Stimulated activated CD4-positive, alpha-beta T cell treated with anti-CD3 and anti-CD28 coated beads, Interleukin-4, amount 100 ng/mL, for 4 hours (primary cell): ENCODE measurements at regions not wholly inside any gene's neighbourhood (a gene's known extent, or its start where the extent isn't known, plus 50 kb on each side); places are given as distances from the start of the nearest gene placed in this dataset.
"Not testable (repeated sequence)": the region's sequence is repeated elsewhere in the genome, so short reads cannot be mapped to it uniquely, and the experiment has no call there.

Experiments used
- DNase-seq, 2 experiments: peaks; one replicate each; pipeline ENCODE4 v3.0.0-alpha.2; 2020

DNA sequence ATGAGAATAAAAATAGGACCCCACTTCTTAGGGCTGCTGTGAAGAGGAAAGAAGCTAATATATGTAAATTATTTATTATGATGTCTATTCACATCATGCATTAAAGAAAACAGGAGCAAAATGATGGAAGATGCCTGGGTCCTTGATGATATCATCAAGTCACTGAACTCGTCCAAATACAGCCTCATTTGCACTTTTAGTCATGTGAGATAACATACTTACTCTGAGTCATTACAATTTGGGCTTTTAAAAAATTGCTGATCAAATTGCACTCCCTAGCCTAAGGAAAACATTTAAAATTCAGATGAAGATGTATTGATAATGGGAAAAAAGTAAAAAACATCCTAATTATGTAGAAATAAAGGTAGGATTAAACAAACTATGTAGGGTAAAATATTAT is 302.7 kb upstream of the CCL2 start:
- no peak for DNase-seq

- no peak for DNase-seq
Observed at GRCh38 chr17:33954597-33954996, 300.5 kb upstream of the CCL2 start.

- no peak for DNase-seq
Observed at GRCh38 chr17:33955461-33955860, 299.6 kb upstream of the CCL2 start.

- not testable (repeated sequence) for DNase-seq
Observed at GRCh38 chr17:33959098-33959497, 296.0 kb upstream of the CCL2 start.

DNA sequence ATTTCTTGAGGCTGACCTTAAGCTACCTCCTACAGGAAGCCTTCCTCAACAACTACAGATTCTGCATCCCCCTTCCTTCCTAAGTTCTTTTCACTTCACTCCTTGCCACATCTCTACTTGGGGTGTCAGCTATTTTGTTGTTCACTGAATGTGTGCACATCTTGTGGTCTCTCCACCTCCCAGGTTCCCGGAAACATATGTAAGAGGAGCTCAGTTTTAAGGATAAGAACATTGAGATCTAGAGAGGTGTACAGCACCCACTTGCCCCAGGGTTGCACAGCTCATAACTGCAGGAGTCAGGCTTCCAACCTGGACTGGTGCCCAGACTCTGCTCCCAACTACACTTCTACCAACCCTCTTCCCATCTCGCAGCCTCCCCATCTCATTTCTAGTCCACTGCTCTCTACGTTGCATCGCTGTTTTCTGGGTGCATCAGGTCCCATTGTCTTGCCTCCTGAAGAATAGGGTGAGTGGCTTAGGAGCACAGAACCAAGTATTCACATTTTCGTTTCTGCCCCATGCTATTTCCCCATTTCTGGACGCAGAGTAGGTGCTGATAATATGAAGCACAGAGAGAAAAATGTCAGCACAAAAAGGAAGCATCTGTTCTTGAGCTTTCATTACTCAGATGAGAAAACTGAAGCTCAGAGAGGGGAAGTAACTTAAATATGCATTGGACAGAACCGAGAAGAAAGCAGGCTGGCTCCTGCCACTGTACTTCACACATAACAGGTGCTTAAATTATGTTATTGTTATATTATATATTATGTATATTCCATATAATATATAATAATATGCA is 292.0 kb upstream of the CCL2 start:
- no peak for DNase-seq

GRCh38 chr17:33964344-33964979 is 290.6 kb upstream of the CCL2 start:
- no peak for DNase-seq

DNA sequence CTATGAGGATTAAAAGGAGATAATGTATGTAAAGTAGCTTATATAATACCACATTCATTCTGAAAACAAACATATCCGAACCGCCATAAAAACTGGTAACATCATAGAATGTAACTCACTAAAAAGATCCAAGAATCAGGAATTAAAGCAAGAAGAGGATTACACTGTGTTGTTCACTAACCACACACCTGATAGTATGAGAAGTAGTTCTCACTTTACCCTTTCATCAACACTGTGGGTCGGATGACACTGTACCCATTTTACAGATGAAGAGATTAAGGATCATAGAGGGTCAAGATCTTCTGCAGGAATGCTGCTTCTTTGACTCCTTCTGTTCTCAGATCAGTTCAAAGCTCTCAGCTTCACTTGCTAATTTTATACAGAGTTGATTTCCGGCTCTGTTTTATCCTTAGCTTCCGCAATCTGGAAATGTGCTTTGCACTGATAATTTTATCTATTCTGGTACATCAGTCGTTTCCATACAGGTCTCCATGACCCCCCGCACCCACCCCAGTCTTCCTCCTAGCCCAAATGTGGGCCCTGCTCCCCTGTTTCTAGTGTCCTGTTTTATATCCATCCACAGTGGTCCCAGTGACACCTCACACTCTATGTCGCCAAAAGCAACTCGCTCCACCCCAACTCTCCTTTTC is 288.6 kb upstream of the CCL2 start:
- no peak for DNase-seq

DNA sequence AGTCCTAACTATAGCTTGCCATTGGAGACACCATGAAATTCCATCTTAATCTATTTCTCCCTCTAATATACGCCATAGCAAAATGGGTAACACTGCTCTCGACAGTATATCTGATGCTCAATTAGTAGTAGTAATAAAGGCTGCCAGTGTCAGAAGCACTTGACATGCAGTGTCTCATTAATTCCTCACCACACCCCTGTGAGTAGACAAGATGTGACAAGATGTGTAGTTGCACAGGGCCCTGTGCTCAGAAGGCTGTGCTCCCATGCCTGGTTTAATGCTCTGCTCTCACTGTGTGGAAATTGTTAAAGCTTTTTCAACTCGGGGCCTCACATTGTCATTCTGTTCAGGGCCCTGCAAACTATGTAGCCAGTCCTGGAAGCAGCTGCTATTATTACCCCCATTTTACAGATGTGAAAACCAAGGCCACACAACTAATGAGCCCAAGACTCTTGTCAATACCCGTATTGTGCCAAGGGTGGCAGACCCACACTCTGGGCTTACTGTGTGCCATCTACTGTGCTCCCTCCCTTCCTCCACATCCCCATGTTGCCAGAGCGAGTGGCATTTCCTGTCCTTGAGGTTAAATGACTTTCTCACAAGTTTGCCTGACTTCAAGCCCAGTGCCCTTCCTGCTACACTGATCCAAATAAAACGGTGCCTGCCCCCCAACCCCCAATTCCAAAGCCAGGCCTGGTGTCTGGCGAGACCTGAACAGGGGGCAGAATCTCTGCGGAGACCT is 287.3 kb upstream of the CCL2 start:
- DNase-seq: no peak

DNA sequence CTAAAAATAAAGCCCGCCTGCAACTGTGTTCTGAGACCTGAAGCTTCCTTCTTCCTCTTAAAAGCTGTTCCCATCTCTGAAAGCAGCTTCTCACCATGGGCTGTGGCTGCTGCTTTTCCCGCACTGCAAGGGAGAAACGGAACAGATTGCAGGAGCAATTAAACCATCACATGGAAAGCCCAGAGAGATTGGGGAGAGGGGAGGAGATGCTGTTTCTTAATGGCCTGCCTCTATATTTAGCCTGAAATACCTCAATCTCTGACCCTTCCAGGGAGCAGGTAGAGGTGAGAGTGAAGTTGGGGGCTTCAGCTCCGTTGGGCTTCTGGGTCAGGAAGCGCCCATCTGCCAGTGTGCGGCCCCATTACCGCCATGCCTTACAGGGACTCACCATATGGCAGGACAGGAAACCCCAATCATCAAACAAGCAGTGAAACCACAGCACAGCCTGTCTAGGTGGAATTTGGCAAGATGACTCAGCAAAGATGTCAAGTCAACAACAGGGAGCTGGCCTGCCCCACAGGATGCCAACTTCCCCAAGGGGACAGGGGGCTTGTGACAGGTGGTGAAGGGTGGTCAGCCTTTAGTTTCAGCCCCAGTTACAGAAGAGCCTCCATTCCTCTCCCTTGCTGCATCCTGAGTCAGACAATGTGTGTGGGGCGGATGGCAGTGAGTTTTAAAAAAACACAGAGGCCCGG is 286.6 kb upstream of the CCL2 start:
- DNase-seq: no peak

- DNase-seq: no peak
Observed at GRCh38 chr17:33970279-33970678, 284.8 kb upstream of the CCL2 start.

DNA sequence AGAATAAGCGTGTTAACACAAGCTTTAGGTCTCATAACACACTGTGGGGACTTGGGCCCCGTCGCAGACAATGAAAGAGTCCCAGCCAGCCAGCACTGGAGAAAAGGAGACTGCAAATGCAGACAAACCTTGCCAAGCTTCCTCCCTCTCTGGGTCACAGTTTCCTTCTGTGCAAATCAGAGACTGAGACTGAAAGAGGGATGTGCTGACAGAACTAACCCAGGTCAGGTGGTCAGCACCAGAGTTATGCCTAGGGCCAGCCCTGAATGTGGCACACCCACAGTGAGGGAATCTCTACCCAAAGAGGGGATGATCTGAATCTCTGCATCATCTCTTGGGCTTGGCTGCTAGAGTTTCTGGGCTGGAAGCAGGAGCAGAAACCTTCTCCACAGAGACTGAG is 282.3 kb upstream of the CCL2 start:
- DNase-seq: no peak

GRCh38 chr17:33973491-33973890 is 281.6 kb upstream of the CCL2 start:
- no peak for DNase-seq

DNA sequence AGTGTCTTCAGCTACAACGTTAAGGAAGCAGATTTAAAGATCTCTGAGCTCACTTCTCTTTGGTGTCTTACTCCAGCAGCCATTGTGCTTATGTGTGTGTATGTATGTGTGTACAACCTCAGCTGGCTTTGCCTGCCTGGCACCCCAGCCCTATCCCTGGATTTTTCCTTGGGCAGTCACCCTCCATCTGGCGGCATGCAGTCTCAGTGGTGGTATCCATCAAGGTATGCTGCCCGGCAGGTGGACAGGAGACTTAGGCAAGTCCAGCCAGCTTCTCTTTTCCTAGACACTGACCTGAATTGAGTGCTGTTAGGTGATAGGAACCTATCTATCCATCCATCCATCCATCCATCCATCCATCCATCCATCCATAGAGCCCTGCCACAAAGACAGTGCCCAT is 280.8 kb upstream of the CCL2 start:
- DNase-seq: no peak

DNA sequence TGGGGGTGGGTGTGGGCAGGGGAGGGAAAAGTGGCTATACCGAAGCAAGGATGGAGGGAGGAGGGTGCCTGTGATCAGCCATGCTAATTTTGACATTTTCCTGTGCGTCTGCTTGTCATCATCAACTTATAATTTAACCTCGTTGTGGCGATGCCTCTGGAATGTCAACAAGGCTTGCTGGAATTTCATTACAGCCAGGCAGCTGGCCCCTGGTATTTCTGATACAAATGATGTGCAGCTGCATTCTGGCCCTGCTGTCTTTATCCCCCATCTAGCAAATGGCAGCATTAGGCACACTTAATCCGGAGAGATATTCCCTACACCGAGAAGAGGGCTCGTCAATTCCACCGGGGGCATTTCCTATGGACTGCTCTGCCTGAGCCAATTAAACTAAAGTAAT is 278.3 kb upstream of the CCL2 start:
- no peak for DNase-seq

DNA sequence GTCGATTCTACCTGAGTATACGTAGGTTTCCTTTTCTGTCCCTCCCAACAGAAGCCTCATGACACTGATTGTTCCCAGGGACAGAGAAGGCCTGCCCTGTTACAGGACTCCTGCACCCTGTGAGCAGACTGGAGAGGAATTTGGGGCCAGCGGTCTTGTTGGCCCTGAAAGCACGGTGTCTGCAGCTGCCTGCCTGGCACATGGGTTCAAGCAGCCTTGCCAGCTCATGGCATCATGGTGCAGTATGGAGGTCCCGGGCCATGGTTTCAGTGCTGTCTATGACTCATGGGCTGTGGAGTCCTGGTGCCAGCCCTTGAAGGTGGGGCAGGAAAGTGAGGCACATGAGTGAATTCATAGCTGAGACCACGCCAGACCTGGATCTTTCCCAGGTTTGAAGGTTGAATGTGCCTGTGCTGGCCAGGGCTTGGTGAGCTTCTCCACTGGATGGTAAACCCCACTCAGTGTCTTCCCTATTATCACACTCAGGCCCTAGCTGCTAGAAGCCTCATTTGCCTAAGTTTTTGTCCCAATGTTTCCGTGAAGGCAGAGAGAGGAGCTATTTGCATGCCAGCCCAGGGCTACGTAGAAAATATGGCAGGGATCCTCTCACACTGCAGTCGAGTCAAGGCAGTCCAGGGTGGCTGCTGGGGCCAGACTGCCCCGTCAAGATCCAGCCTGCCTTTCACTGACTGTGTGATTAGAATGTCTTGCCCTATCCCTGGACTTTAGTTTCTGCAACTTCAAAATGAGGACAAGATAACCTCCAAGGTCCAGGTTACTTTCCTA is 277.2 kb upstream of the CCL2 start:
- no peak for DNase-seq

DNA sequence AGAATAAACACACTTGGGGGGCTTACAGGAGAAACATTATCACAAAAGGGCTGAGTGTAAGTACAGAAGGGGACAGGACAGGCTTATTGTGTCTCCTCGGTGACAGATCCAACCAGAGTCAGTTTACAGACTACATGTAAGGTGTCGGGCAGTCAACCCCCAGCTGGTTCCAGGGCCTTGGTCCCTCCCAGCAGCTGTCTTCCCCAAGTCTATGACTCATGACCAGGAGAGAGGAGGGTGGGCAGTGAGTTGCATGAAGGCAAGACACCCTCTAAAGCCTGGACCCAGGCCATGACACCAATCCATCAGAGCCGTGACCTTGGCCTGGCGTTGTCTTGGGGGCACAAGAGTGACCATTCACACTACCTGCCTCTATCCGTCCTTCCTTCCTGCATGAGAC is 276.2 kb upstream of the CCL2 start:
- DNase-seq: no peak

GRCh38 chr17:33980193-33980592 is 274.9 kb upstream of the CCL2 start:
- no peak for DNase-seq

GRCh38 chr17:33981711-33982601 is 273.1 kb upstream of the CCL2 start:
- DNase-seq: no peak

DNA sequence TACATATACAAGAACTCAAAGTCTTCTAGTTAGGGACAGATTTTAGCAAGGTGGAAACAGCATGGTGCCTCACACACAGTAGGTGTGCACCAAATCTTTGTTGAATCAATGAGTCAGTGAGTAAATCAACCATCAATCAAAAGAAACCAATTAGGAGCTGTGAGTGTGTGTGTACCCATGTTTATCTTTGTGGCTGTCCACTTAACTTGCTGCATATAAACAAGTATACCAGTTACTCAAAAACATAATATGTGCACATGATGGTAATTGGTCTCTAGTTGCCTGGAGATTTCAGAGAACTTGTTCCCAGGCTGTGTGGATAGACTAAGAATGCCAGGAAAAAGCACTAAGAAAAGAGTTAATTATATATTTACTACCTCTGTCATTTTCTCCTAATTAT is 272.2 kb upstream of the CCL2 start:
- no peak for DNase-seq

GRCh38 chr17:33983824-33984574 is 271.1 kb upstream of the CCL2 start:
- no peak for DNase-seq
